ENCODE measurements at regions not wholly inside any gene's neighbourhood (a gene's known extent, or its start where the extent isn't known, plus 50 kb on each side); places are given as distances from the start of the nearest gene placed in this dataset.
A peak's percentile ranks its signal among the peaks of the same experiment; 100 is the strongest.
"Not testable (repeated sequence)": the region's sequence is repeated elsewhere in the genome, so short reads cannot be mapped to it uniquely, and the experiment has no call there.

DNA sequence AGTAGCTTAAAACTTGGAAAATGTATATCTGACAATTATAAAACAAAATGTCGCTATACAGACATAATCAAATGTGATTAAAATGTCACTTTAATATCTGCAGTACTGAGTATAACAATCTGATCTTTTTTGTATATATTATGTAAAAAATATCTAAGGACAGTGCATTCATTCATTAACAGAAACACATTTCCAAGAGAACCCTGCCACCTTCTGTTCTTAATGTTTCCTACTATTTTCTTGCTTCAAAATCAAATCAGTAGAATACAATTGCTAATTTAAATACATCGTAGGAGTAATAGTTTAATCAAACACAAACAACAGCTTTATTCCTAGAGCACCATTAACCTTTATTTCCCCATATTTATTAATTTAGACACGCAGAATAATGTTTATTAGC is 142.6 kb upstream of the ST8SIA4 start:
- DNase-seq (ENCODE audit: low spot score) = peak; percentile 27
- TF ChIP-seq, protein P1, sequence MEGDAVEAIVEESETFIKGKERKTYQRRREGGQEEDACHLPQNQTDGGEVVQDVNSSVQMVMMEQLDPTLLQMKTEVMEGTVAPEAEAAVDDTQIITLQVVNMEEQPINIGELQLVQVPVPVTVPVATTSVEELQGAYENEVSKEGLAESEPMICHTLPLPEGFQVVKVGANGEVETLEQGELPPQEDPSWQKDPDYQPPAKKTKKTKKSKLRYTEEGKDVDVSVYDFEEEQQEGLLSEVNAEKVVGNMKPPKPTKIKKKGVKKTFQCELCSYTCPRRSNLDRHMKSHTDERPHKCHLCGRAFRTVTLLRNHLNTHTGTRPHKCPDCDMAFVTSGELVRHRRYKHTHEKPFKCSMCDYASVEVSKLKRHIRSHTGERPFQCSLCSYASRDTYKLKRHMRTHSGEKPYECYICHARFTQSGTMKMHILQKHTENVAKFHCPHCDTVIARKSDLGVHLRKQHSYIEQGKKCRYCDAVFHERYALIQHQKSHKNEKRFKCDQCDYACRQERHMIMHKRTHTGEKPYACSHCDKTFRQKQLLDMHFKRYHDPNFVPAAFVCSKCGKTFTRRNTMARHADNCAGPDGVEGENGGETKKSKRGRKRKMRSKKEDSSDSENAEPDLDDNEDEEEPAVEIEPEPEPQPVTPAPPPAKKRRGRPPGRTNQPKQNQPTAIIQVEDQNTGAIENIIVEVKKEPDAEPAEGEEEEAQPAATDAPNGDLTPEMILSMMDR (IDR thresholded peaks at IDR 0.05; ENCODE audit: extremely low read depth, insufficient read depth, missing control alignments) = peak; percentile 38
- in situ Hi-C loops (cut with MboI; ENCODE audit: low pct_unique_long_range_greater_than_20kb, low sequenced_read_pairs, unreplicated experiment) = loop anchor here (25.0 kb wide), 1 partner anchor 433 kb away; no protein-coding TSS in a partner anchor

DNA sequence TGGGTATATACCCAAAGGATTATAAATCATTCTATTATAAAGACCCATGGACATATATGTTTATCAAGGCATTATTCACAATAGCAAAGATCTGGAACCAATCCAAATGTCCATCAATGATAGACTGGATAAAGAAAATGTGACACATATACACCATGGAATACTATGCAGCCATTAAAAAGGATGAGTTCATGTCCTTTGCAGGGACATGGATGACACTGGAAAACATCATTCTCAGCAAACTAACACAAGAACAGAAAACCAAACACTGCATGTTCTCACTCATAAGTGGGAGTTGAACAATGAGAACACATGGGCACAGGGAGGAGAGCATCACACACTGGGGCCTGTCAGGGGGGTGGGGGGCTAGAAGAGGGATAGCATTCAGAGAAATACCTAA is 136.9 kb upstream of the ST8SIA4 start:
- DNase-seq (ENCODE audit: low spot score) = not testable (repeated sequence)
- in situ Hi-C loops (cut with MboI; ENCODE audit: low pct_unique_long_range_greater_than_20kb, low sequenced_read_pairs, unreplicated experiment) = loop anchor here (25.0 kb wide), 1 partner anchor 428 kb away; no protein-coding TSS in a partner anchor

DNA sequence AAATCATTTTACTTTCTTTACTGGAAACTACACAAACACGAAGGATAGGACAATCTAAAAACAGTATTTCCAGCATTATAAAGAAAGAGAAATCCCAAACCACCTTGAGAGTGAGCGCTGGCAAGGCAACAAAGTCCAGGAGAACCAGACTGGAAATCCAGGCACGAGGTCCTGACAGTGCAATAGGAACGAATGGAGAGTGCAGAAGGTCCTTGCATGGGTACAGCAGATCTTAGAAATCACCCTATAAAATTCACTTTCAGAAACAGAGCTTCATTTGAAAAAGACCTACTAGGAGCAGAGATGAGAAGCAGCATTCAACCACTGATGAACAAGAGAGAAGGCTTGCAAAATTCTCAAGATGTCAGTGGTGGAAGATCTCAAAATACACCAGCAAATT is 133.7 kb upstream of the ST8SIA4 start:
- TF ChIP-seq, protein P1 (IDR thresholded peaks at IDR 0.05; ENCODE audit: extremely low read depth, insufficient read depth, missing control alignments) = no peak
- in situ Hi-C loops (cut with MboI; ENCODE audit: low pct_unique_long_range_greater_than_20kb, low sequenced_read_pairs, unreplicated experiment) = loop anchor here (25.0 kb wide), 1 partner anchor 424 kb away; no protein-coding TSS in a partner anchor
- DNase-seq (ENCODE audit: low spot score) = no peak

GRCh38 chr5:101035425-101035824 is 132.3 kb upstream of the ST8SIA4 start:
- in situ Hi-C loops (cut with MboI; ENCODE audit: low pct_unique_long_range_greater_than_20kb, low sequenced_read_pairs, unreplicated experiment) = loop anchor here (25.0 kb wide), 1 partner anchor 423 kb away; no protein-coding TSS in a partner anchor
- TF ChIP-seq, protein P1 (IDR thresholded peaks at IDR 0.05; ENCODE audit: extremely low read depth, insufficient read depth, missing control alignments) = no peak
- no peak for DNase-seq (ENCODE audit: low spot score)

- DNase-seq (ENCODE audit: low spot score) = no peak
- in situ Hi-C loops (cut with MboI; ENCODE audit: low pct_unique_long_range_greater_than_20kb, low sequenced_read_pairs, unreplicated experiment) = no loop called here
- TF ChIP-seq, protein P1 (IDR thresholded peaks at IDR 0.05; ENCODE audit: extremely low read depth, insufficient read depth, missing control alignments) = no peak
These were observed 121.2 kb upstream of the ST8SIA4 start for GRCh38 chr5:101024299-101024698.

DNA sequence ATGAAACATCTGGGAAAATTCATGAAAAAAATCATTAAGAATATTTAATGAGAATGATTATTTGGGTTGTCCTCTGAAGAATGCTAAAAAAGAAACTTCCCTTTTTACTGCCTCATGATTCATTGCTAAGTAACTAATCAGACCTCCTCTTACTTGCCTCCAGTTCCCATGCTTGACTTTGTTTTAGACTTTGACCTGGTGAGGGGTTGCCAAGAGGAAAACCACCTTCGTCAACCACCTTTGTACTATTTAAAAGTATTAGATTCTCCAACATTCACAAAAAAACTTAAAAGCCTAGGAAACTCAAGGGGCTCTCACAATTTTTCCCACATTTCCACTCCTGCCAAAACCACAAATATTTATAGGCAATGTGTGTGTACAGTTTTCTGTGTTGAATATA is 115.2 kb upstream of the ST8SIA4 start:
- in situ Hi-C loops (cut with MboI; ENCODE audit: low pct_unique_long_range_greater_than_20kb, low sequenced_read_pairs, unreplicated experiment) = no loop called here
- TF ChIP-seq, protein P1 (IDR thresholded peaks at IDR 0.05; ENCODE audit: extremely low read depth, insufficient read depth, missing control alignments) = no peak
- DNase-seq (ENCODE audit: low spot score) = no peak

- TF ChIP-seq, protein P1 (IDR thresholded peaks at IDR 0.05; ENCODE audit: extremely low read depth, insufficient read depth, missing control alignments) = peak; percentile 29
- DNase-seq (ENCODE audit: low spot score) = no peak
- in situ Hi-C loops (cut with MboI; ENCODE audit: low pct_unique_long_range_greater_than_20kb, low sequenced_read_pairs, unreplicated experiment) = no loop called here
These were observed 109.8 kb upstream of the ST8SIA4 start for GRCh38 chr5:101012880-101013279.
